Muscle of leg (tissue), 3 donors: ENCODE measurements at regions not wholly inside any gene's neighbourhood (a gene's known extent, or its start where the extent isn't known, plus 50 kb on each side); places are given as distances from the start of the nearest gene placed in this dataset.
"Not testable (repeated sequence)": the region's sequence is repeated elsewhere in the genome, so short reads cannot be mapped to it uniquely, and the experiment has no call there.

ENCODE experiments used
- DNase-seq: peaks from one replicate; pipeline ENCODE4 v3.0.0; 2013
- H3K27ac ChIP-seq: one replicate; pipeline ENCODE4 v1.5.1; 2013; ENCODE audit warnings: mild to moderate bottlenecking, low read length, control low read depth
- H3K27me3 ChIP-seq: one replicate; pipeline ENCODE4 v1.6.1; 2013; ENCODE audit warnings: low read length; ENCODE audit not compliant: control insufficient read depth, insufficient read depth
- H3K36me3 ChIP-seq: one replicate; pipeline ENCODE4 v1.6.1; 2013; ENCODE audit warnings: low read length; ENCODE audit not compliant: control insufficient read depth, insufficient read depth
- H3K4me1 ChIP-seq: one replicate; pipeline ENCODE4 v1.6.1; 2013; ENCODE audit warnings: low read length; ENCODE audit not compliant: control insufficient read depth, insufficient read depth
- H3K4me3 ChIP-seq: one replicate; pipeline ENCODE4 v1.5.1; 2013; ENCODE audit warnings: low read length, control low read depth
- H3K9me3 ChIP-seq: replicated peaks from 2 replicates; pipeline ENCODE4 v1.6.1; 2013; ENCODE audit warnings: low read depth, low read length; ENCODE audit not compliant: control insufficient read depth
- WGBS: methylation state at CpG from one replicate; pipeline ENCODE4 v1.1.5; 2013; ENCODE audit warnings: missing lambda C conversion rate; ENCODE audit not compliant: insufficient coverage; 5-methylcytosine and 5-hydroxymethylcytosine counted together

DNA sequence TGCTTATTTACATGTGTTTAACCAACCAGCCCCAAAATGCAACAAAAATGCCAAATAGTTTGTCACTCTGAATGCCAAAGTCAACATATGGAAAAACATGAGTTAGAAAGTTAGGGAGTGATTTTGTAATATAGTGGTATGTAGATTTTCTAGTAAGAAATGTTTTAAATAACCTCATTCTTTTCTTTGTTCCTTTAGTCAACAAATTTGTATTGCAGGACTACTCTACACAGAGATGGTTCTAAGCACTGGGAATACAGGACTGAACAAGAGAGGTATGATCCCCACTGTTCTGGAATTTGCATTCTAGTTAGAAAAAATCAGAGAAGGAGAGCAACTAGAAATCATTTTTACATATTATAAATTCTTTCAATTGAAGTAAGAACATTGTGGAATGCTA lies 218.8 kb upstream of the ANXA10 start:
- Histone ChIP-seq H3K27ac (no peak overlapping the region), H3K4me3 (no peak overlapping the region), H3K4me1 (no peaks in the 10 kb centered on the region), H3K9me3 (no peaks in the 10 kb centered on the region), H3K27me3 (no peaks in the 10 kb centered on the region), H3K36me3 (no peaks in the 10 kb centered on the region)
- DNase-seq = no peak

DNA sequence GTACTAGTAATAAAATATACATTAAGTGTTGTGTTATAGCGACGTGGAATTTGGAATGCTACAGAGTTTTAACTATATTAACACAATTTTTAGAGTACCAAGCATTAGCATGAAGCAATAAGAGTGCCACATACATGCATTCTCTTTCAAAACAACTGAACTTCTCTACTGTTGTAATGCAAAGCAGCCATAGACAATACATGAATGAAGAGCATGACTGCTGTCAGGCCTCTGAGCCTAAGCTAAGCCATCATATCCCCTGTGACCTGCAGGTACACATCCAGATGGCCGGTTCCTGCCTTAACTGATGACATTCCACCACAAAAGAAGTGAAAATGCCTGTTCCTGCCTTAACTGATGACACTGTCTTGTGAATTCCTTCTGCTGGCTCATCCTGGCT lies 216.2 kb upstream of the ANXA10 start:
- not testable (repeated sequence) for DNase-seq, H3K27me3 ChIP-seq, H3K36me3 ChIP-seq, H3K27ac ChIP-seq, H3K4me3 ChIP-seq, H3K4me1 ChIP-seq, H3K9me3 ChIP-seq
- WGBS = no CpG with 5 or more reads among the region's 3 CpGs

DNA sequence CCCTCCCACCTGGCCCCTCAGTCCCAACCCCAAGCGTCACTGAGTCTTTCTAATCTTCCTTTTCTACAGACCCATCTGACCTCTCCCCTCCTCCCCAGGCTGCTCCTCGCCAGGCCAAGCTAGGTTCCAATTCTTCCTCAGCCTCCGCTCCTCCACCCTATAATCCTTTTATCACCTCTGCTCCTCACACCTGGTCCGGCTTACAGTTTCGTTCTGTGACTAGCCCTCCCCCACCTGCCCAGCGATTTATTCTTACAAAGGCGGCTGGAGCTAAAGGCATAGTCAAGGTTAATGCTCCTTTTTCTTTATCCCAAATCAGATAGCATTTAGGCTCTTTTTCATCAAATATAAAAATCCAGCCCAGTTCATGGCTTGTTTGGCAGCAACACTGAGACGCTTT lies 214.5 kb upstream of the ANXA10 start:
- not testable (repeated sequence) for H3K36me3 ChIP-seq, H3K27ac ChIP-seq, H3K27me3 ChIP-seq, H3K4me3 ChIP-seq, H3K4me1 ChIP-seq, H3K9me3 ChIP-seq, DNase-seq
- 54% methylated on average over 8 of the region's 8 CpGs for WGBS

DNA sequence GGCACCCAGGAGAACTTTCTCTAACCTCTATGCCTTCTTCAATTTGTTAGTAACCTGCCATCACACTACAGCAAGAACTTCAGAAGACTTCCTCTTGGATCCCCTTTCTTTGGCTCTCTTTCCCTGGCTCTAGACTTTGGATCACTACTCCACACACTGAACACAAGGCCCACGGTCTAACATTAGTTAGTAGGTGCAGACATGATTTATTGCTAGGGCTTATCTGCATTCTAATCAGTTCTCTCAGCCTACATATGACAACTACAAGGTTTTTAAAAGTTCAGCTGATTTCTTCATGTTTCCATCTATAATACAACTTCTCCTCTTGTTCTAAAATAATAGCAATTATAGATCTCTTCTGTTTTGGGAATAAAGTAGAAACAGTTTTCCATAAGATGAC lies 209.1 kb upstream of the ANXA10 start:
- Histone ChIP-seq H3K36me3 (no peaks in the 10 kb centered on the region), H3K9me3 (no peaks in the 10 kb centered on the region), H3K4me1 (no peaks in the 10 kb centered on the region), H3K4me3 (no peak overlapping the region), H3K27me3 (no peaks in the 10 kb centered on the region), H3K27ac (no peak overlapping the region)
- DNase-seq = peak; percentile 1
- no CpG with 5 or more reads among the region's 1 CpG for WGBS

DNA sequence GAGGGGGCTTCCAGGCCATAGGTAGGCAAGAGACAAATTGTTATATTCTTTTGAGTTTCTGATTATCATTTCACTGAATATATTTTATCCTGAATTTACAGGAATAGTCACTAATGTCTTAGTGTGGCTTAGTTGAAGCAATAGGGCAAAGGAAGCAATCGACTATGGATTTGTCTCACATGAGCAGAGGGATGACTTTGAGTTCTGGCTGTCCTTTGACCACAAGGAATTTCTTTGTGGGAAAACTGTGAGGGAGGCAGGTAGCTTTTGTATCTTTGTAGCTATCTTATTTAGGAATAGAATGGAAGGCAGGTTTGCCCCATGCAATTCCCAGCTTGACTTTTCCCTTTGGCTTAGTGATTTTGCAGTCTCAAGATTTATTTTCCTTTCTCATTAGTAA lies 207.3 kb upstream of the ANXA10 start:
- WGBS = 100% methylated on average over 1 of the region's 1 CpG
- H3K27me3 ChIP-seq = no peaks in the 10 kb centered on the region
- H3K4me3 ChIP-seq = no peak overlapping the region
- DNase-seq = no peak
- H3K36me3 ChIP-seq = no peaks in the 10 kb centered on the region
- no peaks in the 10 kb centered on the region for H3K9me3 ChIP-seq
- H3K4me1 ChIP-seq = no peaks in the 10 kb centered on the region
- no peak overlapping the region for H3K27ac ChIP-seq

DNA sequence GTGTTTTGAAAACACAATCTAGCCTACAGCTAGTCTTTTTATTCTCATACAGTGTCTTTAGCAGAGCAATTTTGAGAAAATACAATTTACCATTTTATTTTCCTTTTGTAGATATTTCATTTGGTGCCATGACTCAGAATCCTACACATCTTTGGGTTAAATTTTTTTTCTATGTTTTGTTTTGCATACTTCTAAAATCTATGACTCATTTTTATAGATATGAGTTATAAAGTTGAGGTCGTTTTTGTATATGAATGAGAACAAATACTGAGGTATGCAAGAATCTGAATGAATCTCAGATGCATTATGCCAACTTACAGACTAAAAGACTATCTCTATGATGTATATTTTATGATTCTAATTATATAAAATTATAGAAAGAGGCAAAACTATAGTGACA lies 206.5 kb upstream of the ANXA10 start:
- H3K36me3 ChIP-seq = no peaks in the 10 kb centered on the region
- no peaks in the 10 kb centered on the region for H3K9me3 ChIP-seq
- H3K27me3 ChIP-seq = no peaks in the 10 kb centered on the region
- no CpG with 5 or more reads among the region's 1 CpG for WGBS
- H3K27ac ChIP-seq = no peak overlapping the region
- no peaks in the 10 kb centered on the region for H3K4me1 ChIP-seq
- H3K4me3 ChIP-seq = no peak overlapping the region
- no peak for DNase-seq

DNA sequence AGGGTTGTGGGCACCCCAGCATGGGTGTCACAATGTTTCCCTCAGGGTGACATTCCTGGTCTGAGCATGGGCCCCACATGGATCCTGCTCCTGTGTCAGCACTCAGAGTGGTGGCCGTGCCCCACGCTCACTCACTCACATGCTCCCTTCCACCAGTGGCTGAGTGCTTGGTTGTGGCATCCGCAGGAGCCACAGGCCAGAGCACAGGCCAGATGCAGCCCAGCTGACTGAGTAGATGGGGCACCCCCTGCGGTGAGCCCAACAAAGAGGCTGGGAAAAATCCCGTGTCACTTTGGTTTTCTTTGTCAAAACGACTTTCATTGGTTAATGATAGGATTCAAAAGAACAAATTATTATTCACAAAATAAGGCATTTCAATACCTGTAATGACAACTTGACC lies 204.6 kb upstream of the ANXA10 start:
- Histone ChIP-seq H3K27me3 (no peaks in the 10 kb centered on the region), H3K9me3 (no peaks in the 10 kb centered on the region), H3K4me1 (no peaks in the 10 kb centered on the region), H3K36me3 (no peaks in the 10 kb centered on the region), H3K27ac (no peak overlapping the region), H3K4me3 (no peak overlapping the region)
- WGBS = 83% methylated on average over 2 of the region's 6 CpGs
- no peak for DNase-seq

DNA sequence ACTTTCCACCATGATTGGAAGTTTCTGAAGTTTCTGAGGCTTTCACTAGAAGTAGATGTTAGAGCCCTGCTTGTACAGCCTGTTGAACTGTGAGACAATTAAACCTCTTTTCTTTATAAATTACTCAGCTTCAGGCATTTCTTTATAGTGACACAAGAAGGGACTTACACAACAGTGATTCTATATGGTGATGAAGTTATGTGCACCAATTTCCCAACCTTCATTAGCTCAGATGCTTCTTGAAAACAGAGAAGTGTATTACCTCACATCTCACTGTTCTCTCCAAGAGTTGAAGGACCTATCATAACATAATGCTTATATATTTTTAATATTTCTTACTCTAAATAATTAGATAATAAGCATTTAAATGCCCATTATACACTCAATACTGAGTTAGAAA lies 202.1 kb upstream of the ANXA10 start:
- Histone ChIP-seq H3K9me3 (no peaks in the 10 kb centered on the region), H3K27ac (no peak overlapping the region), H3K27me3 (no peaks in the 10 kb centered on the region), H3K4me1 (no peaks in the 10 kb centered on the region), H3K4me3 (no peak overlapping the region), H3K36me3 (no peaks in the 10 kb centered on the region)
- no peak for DNase-seq

DNA sequence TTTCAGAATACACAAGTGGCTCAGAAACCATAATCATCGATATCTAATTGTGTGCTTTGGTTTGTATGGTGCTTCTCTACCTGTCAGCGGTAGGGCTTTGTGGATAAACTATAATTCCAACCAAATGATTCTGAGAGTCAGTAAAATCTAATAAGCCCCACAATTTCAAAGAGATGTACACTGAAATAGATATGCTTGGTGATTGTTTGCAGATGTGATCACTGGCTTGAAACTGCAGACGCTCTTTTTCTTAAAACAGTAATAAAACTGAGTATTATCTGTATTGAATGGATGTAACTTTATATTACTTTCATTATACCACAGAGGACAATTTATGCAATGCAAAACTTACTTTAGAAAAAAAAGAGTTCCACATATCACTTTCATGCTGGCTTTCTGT lies 198.8 kb upstream of the ANXA10 start:
- no peaks in the 10 kb centered on the region for H3K4me1 ChIP-seq
- no CpG with 5 or more reads among the region's 3 CpGs for whole genome bisulfite sequencing
- H3K27me3 ChIP-seq = no peaks in the 10 kb centered on the region
- H3K36me3 ChIP-seq = no peaks in the 10 kb centered on the region
- H3K9me3 ChIP-seq = no peaks in the 10 kb centered on the region
- H3K4me3 ChIP-seq = no peak overlapping the region
- DNase-seq = peak; percentile 28
- H3K27ac ChIP-seq = no peak overlapping the region

DNA sequence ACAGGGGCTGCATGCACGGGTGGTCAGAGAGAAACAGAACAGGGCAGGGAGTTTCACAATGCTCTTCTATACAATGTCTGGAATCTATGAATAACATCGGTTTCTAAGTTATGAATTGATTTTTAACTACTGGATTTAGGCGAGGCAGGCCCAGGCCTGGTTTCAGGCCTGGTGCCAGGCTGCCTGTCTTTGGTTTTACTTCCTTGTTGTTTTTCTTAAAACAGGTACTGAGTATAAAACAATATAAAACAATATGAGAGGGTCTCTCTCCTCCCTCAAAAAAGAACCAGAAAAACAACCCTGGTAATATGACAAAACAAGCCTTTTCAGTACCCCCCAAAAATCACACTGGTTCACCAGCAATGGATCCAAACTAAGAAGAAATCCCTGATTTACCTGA lies 196.1 kb upstream of the ANXA10 start:
- not testable (repeated sequence) for H3K4me3 ChIP-seq, H3K27me3 ChIP-seq, DNase-seq, H3K36me3 ChIP-seq, H3K9me3 ChIP-seq, H3K27ac ChIP-seq, H3K4me1 ChIP-seq
- WGBS = no CpG with 5 or more reads among the region's 3 CpGs

DNA sequence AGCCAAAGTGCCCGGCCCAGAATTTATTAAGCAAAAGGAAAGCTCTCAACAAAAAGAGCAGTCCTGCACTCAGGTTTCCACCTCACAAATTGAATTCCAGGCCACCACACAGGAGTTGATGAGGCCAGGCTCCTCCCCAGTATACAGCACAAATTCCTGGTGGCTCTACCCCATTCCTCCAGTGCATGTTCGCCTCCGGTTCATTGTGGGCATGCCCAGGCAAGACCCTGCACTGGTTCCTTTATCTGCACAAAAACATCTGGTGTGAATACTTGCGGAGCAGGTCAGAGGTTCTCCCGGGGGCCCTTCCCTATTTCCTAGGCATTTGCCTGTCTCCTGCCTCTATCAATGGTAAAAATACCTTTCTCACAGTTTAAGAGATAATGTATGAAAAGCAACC lies 195.2 kb upstream of the ANXA10 start:
- Histone ChIP-seq H3K4me3 (no peak overlapping the region), H3K36me3 (no peaks in the 10 kb centered on the region), H3K27me3 (no peaks in the 10 kb centered on the region), H3K27ac (no peak overlapping the region), H3K4me1 (no peaks in the 10 kb centered on the region), H3K9me3 (no peaks in the 10 kb centered on the region)
- WGBS = 34% methylated on average over 4 of the region's 5 CpGs
- DNase-seq = no peak
